Endodermal cell (in vitro differentiated cells): ENCODE measurements at regions not wholly inside any gene's neighbourhood (a gene's known extent, or its start where the extent isn't known, plus 50 kb on each side); places are given as distances from the start of the nearest gene placed in this dataset.

Experiments used
- DNase-seq: peaks from one replicate; pipeline ENCODE4 v3.0.0-alpha.2; 2017
- H3K27ac ChIP-seq: 2 replicates; pipeline ENCODE4 v1.5.1; 2013; ENCODE audit warnings: mild to moderate bottlenecking, low read depth, low read length, moderate library complexity
- H3K27me3 ChIP-seq: 2 replicates; pipeline ENCODE4 v1.6.1; 2013; ENCODE audit warnings: mild to moderate bottlenecking, low read length, moderate library complexity; ENCODE audit not compliant: insufficient read depth, control insufficient read depth, poor library complexity, severe bottlenecking
- H3K36me3 ChIP-seq: 2 replicates; pipeline ENCODE4 v1.7.0; 2013; ENCODE audit warnings: mild to moderate bottlenecking, low read length, moderate library complexity; ENCODE audit not compliant: control insufficient read depth, insufficient read depth
- H3K4me1 ChIP-seq: one replicate; pipeline ENCODE4 v1.7.0; 2013; ENCODE audit warnings: low read length; ENCODE audit not compliant: control insufficient read depth, insufficient read depth
- H3K4me3 ChIP-seq: 2 replicates; pipeline ENCODE4 v1.5.1; 2013; ENCODE audit warnings: mild to moderate bottlenecking, low read length, moderate library complexity
- H3K9ac ChIP-seq: 2 replicates; pipeline ENCODE4 v1.6.1; 2013; ENCODE audit warnings: mild to moderate bottlenecking, low read length, moderate library complexity; ENCODE audit not compliant: poor library complexity, severe bottlenecking; ENCODE audit errors: extremely low read depth
- H3K9me3 ChIP-seq: 2 replicates; pipeline ENCODE4 v1.6.1; 2013; ENCODE audit warnings: mild to moderate bottlenecking, low read length, moderate library complexity; ENCODE audit not compliant: control insufficient read depth
- H3K27ac Mint-ChIP-seq: 2 replicates; pipeline ENCODE4 v1.8.0; 2020; ENCODE audit warnings: mixed read lengths
- H3K27me3 Mint-ChIP-seq: 2 replicates; pipeline ENCODE4 v1.8.0; 2021; ENCODE audit warnings: mild to moderate bottlenecking, mixed read lengths; ENCODE audit not compliant: insufficient read depth
- H3K36me3 Mint-ChIP-seq: 2 replicates; pipeline ENCODE4 v1.8.0; 2020; ENCODE audit warnings: low read depth, mixed read lengths
- H3K4me1 Mint-ChIP-seq: 2 replicates; pipeline ENCODE4 v1.8.0; 2020; ENCODE audit warnings: mixed read lengths
- H3K4me3 Mint-ChIP-seq: 2 replicates; pipeline ENCODE4 v1.8.0; 2020; ENCODE audit warnings: mild to moderate bottlenecking, moderate library complexity, mixed read lengths
- H3K9me3 Mint-ChIP-seq: 2 replicates; pipeline ENCODE4 v1.8.0; 2020; ENCODE audit warnings: mild to moderate bottlenecking, mixed read lengths
- WGBS, 2 experiments: methylation state at CpG; one replicate each; pipeline versions ENCODE4 v1.1.5 to v1.1.7; 2013; ENCODE audit warnings: missing lambda C conversion rate in 2 of 2, mixed read lengths in 1 of 2; ENCODE audit not compliant: insufficient coverage in 1 of 2, insufficient read length in 1 of 2; 5-methylcytosine and 5-hydroxymethylcytosine counted together
- TF ChIP-seq, protein P1 (sequence below): fragments of 200-600 bp; sonication (generic); conservative IDR thresholded peaks from 2 replicates; pipeline ENCODE4 v1.5.0; 2021; ENCODE audit warnings: antibody characterized with exemption, mild to moderate bottlenecking

- Histone ChIP-seq H3K4me1 (peaks cover 27% of the 10 kb centered on the region), H3K27me3 (no peaks in the 10 kb centered on the region), H3K27ac (no peak overlapping the region), H3K36me3 (no peaks in the 10 kb centered on the region), H3K4me3 (no peak overlapping the region), H3K9ac (no peak overlapping the region), H3K9me3 (no peaks in the 10 kb centered on the region)
- Mint-ChIP-seq H3K4me3 (no peak overlapping the region), H3K9me3 (no peaks in the 10 kb centered on the region), H3K27ac (no peak overlapping the region), H3K4me1 (peaks cover 51% of the 10 kb centered on the region), H3K36me3 (no peaks in the 10 kb centered on the region), H3K27me3 (peaks cover 2% of the 10 kb centered on the region)
- no peak for DNase-seq
- TF ChIP-seq, protein P1, sequence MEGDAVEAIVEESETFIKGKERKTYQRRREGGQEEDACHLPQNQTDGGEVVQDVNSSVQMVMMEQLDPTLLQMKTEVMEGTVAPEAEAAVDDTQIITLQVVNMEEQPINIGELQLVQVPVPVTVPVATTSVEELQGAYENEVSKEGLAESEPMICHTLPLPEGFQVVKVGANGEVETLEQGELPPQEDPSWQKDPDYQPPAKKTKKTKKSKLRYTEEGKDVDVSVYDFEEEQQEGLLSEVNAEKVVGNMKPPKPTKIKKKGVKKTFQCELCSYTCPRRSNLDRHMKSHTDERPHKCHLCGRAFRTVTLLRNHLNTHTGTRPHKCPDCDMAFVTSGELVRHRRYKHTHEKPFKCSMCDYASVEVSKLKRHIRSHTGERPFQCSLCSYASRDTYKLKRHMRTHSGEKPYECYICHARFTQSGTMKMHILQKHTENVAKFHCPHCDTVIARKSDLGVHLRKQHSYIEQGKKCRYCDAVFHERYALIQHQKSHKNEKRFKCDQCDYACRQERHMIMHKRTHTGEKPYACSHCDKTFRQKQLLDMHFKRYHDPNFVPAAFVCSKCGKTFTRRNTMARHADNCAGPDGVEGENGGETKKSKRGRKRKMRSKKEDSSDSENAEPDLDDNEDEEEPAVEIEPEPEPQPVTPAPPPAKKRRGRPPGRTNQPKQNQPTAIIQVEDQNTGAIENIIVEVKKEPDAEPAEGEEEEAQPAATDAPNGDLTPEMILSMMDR = no peak
- WGBS, 2 experiments = 78 to 90% methylated on average over 2 to 5 of the region's 5 CpGs
Measured at GRCh38 chr1:113278777-113279176, 111.5 kb upstream of the MAGI3 start.

- Histone ChIP-seq H3K4me3 (no peak overlapping the region), H3K9me3 (no peaks in the 10 kb centered on the region), H3K9ac (no peak overlapping the region), H3K27me3 (no peaks in the 10 kb centered on the region), H3K27ac (no peak overlapping the region), H3K4me1 (peaks cover 27% of the 10 kb centered on the region), H3K36me3 (no peaks in the 10 kb centered on the region)
- 89 to 90% methylated on average over 3 of the region's 3 CpGs for WGBS, 2 experiments
- no peaks in the 10 kb centered on the region for H3K36me3 Mint-ChIP-seq
- no peak overlapping the region for H3K4me3 Mint-ChIP-seq
- DNase-seq = no peak
- no peak overlapping the region for H3K27ac Mint-ChIP-seq
- H3K27me3 Mint-ChIP-seq = peaks cover 2% of the 10 kb centered on the region
- H3K4me1 Mint-ChIP-seq = peaks cover 60% of the 10 kb centered on the region
- TF ChIP-seq, protein P1 = no peak
- no peaks in the 10 kb centered on the region for H3K9me3 Mint-ChIP-seq
Measured at GRCh38 chr1:113279776-113280391, 110.4 kb upstream of the MAGI3 start.

- TF ChIP-seq, protein P1 = no peak
- Mint-ChIP-seq H3K27me3 (peaks cover 2% of the 10 kb centered on the region), H3K36me3 (no peaks in the 10 kb centered on the region), H3K27ac (no peak overlapping the region), H3K9me3 (no peaks in the 10 kb centered on the region), H3K4me3 (no peak overlapping the region), H3K4me1 (peaks cover 53% of the 10 kb centered on the region)
- Histone ChIP-seq H3K9me3 (no peaks in the 10 kb centered on the region), H3K27ac (no peak overlapping the region), H3K4me1 (peaks cover 23% of the 10 kb centered on the region), H3K9ac (no peak overlapping the region), H3K27me3 (no peaks in the 10 kb centered on the region), H3K36me3 (no peaks in the 10 kb centered on the region), H3K4me3 (no peak overlapping the region)
- 91 to 100% methylated on average over 1 of the region's 1 CpG for WGBS, 2 experiments
- no peak for DNase-seq
Measured at GRCh38 chr1:113280581-113280980, 109.7 kb upstream of the MAGI3 start.
